Glomerular endothelial cell (primary cell): ENCODE measurements at regions not wholly inside any gene's neighbourhood (a gene's known extent, or its start where the extent isn't known, plus 50 kb on each side); places are given as distances from the start of the nearest gene placed in this dataset.
"Not testable (repeated sequence)": the region's sequence is repeated elsewhere in the genome, so short reads cannot be mapped to it uniquely, and the experiment has no call there.

Source experiments
- DNase-seq: peaks from one replicate; pipeline ENCODE4 v3.0.0-alpha.2; 2011; ENCODE audit warnings: low read depth, low spot score; ENCODE audit errors: extremely low read depth

DNA sequence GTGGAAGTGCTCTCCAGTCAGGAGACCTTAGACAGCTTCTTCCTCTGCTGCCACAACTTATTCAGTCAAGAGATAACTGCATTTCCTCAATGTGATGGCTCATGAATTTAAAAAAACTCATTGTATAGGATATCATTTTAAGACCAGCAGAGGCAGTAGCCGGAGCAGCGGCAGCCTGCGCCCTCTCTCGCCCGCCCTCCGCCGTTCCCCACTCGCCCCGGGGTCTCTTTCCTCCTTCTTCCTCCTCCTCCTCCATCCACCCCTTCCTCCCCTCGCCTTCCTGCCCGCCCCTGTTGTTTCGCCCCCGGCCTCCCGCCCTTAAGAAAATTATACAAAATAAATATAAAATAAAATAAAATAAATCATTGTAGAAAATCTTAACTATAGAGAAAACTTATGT is 687.6 kb downstream of the FLRT2 start:
- DNase-seq, result no peak

DNA sequence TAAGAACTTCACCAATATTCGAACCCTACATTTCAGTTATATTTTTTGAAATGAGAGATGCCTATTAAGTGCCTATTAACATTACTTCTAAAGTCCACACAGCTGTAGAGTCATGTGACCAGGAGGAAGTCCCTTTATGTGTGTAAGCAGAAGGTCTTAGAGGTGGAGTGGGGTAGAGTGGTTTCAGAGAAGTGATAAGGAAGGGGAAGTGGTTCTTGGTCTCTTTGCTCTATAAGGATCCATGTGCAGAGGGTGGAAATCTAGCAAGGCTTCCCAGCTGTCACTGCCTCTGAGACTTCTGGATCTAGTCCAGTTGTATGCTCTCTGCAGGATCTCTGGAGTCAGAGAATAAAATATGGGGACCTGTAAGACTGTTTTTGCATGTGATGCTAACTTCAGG is 673.9 kb downstream of the FLRT2 start:
- no peak for DNase-seq

DNA sequence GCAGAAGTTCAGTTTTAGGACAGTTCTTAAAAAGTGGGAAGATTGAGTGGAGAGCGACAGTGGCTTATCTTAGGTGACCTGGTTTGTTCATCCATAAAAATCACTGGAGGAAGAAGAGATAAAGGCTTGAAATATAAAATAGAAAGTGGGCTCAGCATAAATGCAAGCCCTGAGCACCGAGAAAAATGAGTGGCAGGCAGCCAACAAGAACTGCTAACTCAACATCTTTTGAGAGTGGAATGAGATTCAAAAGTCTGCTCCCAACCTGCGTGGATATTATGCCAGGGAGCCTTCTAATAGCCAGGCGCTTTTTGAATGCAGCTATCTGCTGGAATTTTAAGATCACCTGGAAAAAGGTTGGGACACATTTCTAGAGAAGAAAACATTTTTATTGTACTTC is 666.5 kb downstream of the FLRT2 start:
- no peak for DNase-seq

DNA sequence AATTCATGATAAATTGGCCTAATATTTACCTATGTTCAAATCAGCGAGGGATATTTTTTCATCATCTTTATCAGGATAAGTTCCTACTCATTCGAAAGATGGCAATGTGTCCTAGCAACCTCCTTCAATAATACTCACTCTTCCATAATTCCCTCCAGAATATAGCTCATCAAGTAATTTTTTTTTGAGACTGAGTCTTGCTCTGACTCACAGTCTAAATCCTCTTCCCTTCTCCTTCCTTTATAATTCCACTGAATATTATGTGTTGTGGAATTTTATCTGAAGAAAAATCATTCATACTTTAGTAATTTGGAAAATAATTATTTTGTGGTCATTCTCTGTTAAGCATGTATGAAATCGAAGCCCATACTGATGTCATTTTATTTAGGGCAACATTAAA is 663.8 kb downstream of the FLRT2 start:
- DNase-seq, result no peak

DNA sequence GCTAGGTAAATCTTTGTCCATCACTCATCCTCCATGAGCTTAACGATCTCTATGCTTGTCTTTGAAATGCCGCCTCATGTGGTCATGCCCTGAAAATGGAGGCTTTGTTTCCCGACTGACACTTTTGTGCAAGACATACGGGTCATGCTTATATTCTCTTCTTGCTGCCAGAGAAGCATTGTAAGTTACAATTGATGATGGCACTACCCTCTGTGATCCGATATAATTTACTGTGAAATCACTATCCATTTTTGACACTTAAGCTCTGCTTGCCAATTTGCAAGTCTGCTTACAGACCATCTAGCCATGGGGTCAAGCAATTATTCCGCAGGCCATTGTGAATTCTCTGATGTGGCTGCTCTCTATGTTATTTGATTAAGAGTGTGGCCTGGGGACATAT is 650.0 kb downstream of the FLRT2 start:
- no peak for DNase-seq

DNA sequence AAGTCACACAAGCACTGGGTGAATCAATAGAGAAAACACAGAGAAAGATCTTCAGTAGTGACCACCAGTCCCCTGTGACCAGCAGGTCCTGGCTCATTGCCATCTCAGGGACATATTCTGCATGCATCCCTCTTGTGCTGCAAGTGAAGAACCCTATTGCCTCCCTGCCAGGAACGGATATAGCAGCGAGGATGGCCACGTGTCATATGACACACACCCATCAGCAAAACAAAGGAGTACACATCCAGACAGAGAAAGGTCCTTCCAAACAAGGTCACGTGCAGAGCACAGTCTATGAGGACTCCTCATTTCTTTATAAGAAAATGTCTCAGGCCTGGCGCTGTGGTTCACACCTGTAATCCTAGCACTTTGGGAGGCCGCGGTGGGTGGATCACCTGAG is 638.4 kb downstream of the FLRT2 start:
- no peak for DNase-seq

DNA sequence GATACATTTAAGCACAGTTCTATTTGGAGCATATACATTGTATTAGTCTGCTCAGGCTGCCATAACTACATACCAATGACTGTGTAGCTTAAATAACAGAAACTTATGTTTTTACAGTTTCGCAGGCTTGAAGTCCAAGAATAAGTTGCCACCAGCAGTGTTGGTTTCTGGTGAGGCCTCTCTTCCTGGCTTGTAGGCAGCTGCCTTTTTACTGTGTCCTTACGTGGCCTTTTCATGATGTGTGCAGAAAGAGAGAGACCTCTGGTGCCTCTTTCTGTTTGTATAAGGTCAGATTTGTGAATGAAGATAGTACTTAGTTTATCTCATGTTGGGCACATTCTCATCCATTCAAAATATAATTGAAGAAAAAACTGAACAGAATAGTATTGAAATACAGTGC is 636.6 kb downstream of the FLRT2 start:
- DNase-seq, result no peak

DNA sequence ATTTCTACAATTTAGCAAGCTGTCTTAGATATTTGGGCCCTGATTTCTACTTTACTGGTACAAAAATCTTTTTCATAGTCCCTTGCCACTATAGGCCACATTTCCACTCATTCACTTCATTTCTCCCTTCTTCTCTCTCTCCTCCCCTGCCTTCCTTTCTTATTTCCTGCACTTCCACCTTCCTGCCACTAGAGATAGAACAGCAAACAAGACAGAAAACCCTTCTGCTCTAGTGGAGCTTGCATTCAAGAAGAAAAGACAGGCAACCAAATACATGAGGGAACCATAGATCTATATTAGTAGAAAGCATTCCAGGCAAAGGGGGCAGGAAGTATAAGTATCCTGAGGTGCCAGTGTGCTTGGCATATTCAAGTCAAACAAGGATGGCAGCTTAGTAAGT is 623.5 kb downstream of the FLRT2 start:
- no peak for DNase-seq

DNA sequence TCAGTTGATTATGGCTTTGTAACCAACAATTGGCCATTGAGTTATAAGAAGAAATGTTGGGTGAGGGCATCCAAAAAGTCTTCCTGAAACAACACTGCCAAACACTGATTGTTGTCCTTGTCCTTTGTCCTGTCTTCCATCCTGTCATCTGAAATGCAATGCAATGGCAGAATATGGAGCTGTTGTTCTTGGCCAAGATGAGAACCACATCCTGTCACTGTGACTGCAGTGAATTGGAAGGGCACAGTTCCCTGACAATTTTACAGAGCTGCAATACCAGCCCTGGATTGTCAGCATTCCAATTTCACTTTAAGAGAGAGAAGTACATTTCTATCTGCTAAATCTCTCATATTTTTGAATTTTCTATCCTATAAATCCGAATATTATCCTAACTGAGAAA is 613.3 kb downstream of the FLRT2 start:
- DNase-seq, result no peak

DNA sequence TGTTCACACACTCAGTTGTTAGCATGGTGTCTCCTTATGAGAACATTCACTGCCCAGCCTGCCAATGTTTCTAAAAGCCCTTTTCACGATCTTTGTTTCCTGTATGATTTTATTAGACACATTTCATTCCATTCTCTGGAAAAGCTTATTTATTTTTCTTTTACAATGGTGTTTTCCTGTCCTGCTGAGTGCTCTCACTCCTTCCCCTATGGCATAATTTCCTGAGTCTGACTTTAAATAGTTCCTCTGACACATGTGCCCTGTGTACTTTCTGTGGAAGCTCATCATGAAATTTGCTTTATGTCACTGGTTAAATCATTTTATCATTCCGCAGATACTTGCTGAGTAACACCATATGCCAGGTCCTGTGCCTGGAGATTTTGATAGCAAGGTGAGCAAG is 612.0 kb downstream of the FLRT2 start:
- DNase-seq, result no peak

DNA sequence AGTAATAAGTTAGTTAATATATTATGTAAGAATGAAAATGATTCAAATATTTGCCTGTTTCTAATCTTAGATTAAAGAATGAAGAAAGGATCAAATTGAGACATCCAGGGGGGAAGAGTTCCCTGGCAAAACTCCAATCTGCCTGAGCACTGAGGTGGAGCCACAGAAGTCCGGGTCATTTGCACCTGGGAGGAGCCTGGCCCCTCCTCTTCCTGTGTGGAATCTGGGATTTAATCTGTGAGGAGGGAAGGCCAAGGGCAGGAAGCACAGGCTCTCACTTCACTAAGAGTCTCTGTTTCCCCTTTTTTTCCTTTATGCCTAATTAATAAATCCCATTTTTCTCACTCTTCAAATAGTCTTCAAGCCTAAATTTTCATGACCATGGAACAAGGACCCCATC is 599.5 kb downstream of the FLRT2 start:
- no peak for DNase-seq

DNA sequence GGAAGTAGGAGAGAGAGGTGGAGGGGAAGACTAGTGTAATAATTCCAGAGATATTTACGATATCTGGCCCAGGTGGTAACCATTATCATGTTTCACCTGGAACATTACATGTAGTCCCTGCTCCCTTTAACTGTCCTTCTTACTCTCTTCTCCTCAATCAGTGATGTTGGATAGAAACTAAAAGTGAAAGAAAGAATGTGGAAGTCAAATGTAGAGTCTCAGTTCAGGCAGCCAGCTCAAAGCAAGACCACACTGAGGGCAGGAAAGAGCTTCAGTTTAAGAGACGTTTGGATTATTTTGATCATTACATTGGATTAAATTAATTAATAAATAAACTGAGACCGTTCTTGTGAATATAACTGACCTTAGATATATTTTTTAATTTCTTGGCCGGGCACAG is 594.4 kb downstream of the FLRT2 start:
- no peak for DNase-seq

DNA sequence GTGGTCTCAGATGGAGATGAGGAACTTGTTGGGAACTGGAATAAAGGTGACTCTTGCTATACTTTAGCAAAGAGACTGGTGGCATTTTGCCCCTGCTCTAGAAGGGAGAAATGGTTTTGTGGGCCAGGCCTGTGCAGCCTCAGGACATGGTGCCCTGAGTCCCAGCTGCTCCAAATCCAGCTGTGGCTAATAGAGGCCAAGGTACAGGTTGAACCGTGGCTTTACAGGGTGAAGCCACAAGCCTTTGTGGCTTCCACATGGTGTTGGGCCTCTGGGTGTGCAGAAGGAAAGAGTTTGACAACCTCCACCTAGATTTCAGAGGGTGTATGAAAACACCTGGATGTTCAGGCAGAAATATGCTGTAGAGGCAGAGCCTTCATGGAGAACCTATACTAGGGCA is 586.0 kb downstream of the FLRT2 start:
- no peak for DNase-seq

DNA sequence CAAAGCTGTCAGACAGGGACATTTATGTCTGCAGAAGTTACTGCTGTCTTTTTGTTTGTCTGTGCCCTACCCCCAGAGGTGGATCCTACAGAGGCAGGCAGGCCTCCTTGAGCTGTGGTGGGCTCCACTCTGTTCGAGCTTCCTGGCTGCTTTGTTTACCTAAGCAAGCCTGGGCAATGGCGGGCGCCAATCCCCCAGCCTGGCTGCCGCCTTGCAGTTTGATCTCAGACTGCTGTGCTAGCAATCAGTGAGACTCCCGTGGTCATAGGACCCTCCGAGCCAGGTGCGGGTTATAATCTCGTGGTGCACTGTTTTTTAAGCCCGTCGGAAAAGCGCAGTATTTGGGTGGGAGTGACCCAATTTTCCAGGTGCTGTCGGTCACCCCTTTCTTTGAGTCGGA is 580.9 kb downstream of the FLRT2 start:
- DNase-seq, result not testable (repeated sequence)

DNA sequence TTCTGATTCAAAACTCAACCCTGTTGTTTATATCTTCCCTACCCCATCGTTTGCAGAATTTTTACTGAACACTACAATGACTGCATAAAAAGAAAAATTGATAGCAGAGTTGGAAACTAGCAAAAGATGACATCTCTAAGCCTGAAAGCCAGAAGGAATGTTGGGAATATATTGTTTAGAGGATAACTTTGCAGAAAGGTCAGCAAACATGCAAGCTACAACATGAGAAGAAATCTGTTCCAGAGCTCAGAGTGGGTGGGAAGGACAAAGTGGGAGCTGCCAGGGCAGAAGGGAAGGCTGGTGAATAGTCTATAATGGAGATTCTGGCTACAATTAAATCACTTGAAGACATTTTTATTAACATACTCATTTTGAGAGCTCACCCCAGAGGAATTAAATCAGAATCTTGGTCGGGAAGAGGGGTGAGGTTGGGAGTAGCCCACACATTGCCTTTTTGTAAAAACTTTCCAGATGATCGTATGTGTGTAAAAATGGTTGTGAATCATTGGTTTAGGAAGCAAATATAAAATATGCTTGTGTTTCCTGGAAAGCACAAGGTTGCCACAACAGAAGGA is 574.8 kb downstream of the FLRT2 start:
- no peak for DNase-seq

DNA sequence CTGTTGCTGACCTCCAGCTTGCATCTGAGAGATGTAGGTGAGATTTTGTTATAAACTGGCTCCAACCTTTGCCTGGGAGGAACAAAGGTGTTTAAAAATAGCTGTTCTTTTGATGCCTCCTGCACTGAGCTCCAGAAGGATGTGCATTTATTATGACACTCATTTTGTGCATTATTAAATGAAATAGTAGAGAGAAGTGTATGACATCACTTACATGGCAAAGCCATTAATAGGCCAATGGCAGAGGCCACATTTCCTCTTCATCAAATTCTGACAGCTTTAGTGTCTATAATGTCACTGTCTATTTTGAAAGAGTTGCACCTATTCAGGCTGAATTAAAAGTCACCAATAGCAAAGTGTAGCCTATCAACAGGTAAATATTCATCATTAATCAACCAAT is 564.6 kb downstream of the FLRT2 start:
- no peak for DNase-seq

DNA sequence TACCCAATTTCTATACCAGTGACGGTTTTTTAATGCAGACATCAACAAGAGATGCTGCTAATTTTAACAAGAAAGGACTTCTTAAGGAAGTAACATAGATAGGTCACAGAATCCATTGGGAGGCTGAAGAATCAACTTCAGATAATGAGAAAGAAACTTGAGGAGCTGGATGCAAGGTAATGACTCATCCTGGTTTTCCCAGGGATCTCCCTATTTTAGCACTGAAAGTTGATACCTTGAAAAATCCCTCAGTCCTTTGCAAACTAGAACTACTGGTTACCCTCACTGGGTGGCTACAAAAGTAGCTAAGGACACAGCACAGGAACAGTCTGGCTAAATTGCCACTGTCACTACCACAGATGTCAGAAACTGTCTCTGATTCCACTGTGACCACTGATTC is 561.9 kb downstream of the FLRT2 start:
- no peak for DNase-seq

DNA sequence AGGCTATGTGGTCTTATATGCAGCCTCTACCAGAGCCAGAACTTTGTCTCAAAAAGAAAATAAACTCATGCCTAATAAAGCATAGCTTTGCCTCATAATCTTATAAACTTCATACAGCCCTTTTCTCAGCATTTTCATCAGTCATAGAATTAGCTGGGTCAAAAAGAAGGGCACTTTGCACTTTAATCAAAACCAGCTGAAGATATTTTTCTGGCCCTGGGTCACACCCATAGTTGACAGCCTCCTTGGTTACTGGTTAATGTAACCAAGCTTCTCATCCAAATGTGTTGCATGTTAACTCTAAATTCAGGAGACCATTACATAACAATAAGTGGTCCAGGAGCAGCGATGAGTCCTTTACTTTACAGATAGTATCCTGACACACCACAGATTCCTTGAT is 558.2 kb downstream of the FLRT2 start:
- no peak for DNase-seq

DNA sequence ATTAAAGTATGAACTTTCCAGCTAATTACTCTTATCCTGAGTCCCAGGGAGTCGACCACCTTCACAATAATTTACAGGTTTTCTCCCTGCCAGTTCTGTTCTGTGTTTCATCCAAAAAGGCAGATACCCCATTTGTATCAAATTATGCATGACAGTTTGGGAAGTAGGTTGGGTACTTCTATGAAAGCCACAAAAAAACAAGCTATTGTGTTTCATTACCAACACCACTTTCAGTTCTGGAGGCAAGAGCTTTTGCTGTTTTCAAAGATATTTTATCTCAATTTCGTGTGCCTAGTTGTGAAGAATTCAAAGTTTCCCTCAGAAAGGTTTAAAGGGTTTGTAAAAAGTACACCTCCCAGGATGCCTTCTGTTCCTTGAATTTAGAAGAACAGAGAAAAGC is 557.4 kb downstream of the FLRT2 start:
- no peak for DNase-seq

DNA sequence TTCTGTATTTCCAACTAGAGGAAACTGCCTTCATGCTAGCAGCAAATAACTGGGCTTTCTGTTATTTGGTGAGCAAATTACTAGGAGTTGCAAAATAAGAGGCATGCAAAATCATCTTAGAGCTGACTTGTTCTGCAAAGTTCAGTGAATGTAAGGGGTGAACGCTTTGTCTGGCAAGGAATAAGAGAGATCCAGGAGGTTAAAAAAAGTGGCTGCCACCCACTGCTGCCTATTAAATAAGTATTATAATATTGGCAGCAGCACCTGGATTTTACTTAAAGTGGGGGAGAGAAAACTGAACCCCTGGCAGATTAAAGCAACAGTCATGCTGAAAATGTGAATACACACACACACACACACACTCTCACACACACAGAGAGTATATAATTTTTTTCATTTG is 557.0 kb downstream of the FLRT2 start:
- no peak for DNase-seq

DNA sequence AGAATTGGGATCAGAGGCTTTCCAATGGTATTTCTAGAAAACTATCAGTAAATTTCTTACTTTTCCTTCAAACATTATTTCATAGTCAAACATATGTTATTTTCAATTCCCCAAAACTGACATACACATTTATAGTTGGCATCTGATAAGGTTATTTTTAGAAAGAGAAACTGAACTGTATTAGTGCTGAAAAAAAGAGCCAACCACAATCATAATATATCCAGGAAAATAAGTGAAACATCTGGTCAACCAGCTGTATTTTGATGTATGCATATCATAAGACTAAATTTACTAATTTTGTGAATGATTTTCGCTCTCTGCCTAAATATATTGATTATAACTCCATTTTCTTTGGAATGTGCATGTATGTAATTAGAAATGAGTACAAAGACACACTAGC is 554.2 kb downstream of the FLRT2 start:
- DNase-seq, result no peak

DNA sequence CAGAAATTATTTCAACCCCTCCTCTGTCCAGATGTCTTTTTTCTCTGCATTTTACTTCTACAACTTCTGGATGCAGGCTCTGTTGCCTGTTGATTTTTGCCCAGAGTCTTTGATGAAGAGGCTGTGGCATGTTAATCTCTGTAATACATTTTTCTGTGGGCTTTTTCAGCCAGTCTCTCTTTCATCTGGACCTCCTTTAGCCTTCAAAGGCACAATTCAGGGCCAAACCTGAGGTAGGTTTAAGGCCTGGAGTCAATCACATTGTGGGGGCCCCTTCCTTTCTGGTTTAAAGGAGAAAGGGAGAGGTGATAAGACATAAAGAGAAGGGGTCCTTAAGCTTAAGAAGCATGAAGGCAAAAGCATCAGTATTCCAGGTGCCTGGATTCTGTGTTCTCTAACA is 553.7 kb downstream of the FLRT2 start:
- DNase-seq, result no peak

DNA sequence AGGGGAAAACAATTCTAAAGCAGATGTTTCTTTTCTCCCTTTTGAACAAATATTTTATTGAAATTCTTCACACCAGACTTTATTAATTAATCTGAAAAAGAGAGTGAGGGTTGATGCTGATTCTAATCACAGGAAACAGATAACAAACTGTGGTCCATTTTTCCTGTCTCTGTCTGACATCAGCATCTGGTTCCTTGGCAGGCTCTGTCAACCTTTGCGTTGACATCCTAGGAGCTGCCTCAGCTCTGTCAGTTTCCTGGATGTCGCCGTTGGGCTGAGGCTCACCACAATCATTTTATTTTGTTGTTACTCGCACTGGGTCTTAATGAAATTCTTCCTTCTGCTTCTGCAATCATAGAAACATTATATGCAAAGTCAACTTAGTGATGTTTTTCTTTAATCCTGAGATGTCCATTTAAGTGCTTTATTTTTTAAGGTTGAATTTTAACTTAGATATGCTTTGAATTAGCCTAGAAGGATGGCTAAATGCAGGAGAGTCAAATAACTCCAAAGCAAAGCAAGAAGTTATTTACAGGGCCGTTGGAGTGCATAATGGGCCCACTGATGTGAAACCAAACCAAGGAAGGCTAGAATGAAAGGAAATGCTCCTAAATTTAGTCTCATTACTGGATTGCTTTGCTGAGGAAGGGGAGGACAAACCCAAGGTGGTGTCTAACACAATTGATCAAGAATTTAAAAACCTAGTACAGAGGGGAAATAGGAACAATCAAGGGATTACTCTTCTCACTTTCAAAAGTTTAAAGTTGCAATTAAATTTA is 542.4 kb downstream of the FLRT2 start:
- no peak for DNase-seq
